ENCODE measurements at regions not wholly inside any gene's neighbourhood (a gene's known extent, or its start where the extent isn't known, plus 50 kb on each side); places are given as distances from the start of the nearest gene placed in this dataset.
A peak's percentile ranks its signal among the peaks of the same experiment; 100 is the strongest.

DNA sequence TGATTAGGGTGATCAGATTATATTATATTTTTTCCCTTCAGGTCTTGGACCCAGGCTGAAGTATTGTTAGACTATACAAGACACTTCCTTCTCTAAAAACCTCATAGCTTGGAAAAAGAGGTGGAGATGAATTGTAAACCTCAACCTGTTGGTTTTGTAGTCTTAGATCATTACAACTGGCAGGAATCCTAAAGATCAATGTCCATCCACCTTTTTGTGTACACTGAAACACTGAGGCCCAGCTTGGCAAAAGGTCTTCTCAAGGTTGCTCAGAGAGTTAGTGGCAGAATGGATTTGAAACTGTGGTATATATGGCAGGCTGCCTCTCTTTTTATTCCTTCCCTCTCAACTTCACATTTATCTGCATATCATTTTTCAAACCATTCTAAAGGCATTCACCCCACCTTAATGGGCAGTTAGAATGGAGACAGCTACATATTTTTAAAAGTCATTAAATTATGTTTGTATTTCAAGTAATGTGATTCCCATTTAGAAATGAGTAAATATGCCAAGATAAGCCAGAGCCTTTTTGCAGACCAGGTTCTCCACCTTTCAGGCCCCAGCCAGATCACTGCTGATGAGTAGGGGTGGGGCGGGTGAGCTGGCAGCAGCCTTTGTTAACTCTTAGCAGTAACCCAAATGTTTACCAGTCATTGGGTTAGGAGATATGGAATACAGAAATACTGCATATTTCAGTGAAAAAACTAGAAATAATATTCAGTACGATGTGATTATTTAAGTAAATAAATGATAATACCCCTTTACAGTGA is 243.2 kb upstream of the F9 start:
- DNase-seq, result no peak

GRCh38 chrX:139286342-139286741 is 244.2 kb upstream of the F9 start:
- no peak for DNase-seq

DNA sequence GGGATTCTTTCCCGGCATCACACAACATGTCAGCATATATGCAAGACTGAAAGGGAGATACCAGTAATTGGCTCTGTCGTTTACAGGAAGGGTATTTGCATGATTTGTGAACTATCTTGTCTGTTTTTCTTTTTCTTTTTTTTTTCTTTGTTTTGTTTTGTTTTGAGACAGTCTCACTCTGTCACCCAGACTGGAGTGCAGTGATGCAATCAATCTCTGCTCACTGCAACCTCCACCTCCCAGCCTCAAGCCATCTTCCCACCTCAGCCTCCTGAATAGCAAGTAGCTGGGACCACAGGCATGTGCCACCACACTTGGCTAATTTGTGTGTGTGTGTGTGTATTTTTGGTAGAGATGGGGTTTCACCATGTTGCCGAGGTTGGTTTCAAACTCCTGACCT is 262.7 kb upstream of the F9 start:
- DNase-seq, result no peak

DNA sequence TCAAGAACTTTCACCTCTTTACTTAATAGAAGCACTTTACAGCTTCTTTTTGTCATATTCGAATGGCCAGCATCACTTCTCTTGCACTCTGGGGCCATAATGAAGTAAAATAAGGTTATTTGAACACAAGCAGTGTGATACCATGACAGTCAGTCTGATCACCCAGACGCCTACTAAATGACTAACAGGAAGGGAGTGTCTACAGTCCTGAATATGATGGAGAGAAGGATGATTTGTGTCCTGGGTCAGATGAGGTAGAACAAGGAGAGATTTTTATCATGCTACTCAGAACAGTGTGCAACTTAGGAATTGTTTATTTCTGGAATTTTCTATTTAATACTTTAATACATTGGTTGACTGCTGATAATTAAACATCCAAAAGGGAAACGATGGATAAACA is 284.2 kb upstream of the F9 start:
- DNase-seq, result no peak

DNA sequence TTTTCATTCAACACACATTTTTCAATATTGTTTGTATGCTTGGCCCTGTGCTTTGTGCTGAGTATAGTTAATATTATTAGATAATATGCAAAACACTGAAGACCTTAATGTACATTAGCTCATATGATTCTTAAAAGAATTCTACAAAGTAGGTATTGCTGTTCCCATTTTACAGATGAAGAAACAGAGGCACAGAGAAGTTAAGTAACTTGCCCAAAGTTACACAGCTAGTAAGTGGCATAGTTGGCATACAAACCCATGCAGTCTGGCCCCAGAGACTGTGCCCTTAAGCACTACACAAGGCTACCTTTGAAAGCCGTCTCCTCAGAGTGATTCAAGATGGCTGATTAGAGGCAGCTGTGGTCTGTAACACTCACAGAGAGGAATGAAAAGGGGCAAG is 293.4 kb upstream of the F9 start:
- no peak for DNase-seq

DNA sequence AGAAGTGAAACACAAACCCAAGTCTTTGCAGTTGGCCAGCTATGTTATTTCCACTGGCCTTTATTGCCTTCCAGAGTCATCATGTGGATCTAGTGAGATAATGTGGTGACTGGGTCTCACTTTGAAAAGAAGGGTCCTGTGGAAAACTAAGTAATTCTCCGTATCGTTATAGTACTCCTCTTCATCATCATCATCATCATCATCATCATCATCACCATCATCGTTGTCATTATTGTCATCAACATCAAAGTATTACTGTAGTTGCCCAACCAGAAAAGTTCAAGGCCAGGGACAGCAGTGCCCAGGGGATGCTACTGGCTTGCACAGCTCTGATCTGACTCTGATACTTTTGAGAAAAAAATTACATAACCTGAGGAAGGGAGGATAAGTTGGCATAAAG is 295.6 kb upstream of the F9 start:
- DNase-seq, result no peak

DNA sequence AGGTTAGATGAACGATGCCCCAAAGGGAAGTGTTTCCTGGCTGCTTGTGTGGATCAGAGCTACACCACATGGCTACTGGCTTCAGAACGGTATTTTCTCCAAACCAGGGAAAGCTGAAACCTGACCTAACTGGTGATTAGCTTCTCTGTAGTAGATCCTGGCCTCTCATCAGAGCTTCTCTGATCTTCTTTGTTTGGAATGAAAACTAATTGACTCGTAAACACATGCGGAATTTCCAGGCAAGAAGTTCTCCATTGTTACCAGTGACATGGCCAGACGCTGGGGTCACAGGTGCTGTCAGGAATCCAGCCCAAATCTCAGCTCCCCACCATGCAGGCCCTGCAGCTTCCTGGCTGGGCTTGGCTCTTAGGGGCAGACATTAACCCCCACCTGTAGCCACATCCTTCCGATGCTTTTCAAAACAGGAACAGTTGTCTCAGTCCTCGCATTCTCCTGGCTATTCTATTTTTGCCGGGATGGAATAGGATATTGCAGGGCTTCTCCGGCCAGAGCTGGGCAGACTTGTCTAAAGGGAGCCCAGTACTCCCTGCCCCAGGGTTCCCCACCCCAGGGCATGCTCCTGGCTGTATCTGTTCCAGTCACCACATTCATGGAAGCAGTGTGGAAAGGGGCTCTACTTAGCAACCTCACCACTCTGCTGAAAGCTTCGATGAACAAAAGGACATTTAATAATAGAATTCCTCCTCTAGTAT is 305.4 kb upstream of the F9 start:
- DNase-seq, result no peak

DNA sequence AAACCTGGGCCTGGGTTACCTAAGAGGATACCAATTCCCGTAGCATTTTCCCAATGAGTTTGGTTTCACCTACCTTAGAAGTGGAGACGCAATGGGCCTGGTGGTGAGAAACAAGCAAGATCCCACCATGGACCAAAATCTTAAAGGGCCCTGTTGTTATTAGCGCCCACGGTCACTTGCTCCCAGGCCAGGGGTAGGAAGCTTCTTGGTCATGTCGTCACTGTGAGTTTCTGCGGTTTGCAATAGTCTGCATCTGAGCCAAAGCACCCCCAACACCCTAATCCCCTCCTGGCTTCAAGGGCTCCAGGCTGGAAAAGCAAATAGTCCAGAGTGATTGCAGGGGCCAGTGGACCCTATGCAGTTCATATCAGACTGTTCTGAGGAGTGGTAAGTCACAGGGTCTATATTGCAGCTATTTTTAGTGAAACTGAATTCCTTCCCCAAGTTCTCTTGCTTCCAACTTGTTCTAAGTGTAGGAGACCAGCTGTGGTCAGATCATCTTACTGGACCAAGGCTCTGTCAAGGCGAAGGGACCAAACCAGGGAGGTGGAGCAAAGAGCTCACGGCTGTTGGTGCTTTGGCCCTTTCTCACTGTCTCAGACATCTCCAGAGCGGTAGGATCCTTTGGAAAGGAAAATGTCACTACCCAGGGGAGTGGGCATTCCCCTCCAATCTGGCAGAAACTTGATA is 307.9 kb upstream of the F9 start:
- DNase-seq, result no peak

DNA sequence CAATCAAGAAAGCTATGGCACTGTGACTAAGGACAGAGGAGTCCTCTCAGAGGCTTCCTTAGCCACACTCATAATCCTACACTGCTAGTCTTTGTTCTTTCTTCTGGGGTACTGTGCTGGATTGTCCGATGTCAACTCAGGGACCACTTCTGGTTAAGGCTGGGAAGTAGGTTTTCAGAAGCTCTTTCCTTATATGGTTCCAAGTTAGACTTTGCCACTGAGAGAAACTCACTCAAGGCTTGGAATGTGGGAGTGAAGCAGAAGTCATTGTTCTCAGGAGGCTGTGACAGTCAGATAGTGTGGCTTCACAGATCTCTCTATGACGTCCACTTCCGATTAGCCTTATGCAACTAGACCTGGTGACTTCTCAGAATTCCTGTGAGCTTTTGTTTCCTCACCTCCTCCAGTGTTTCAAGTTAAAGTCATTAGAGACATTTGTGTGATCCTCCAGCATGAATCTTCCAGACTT is 317.3 kb upstream of the F9 start:
- DNase-seq, result no peak

GRCh38 chrX:139211568-139212182 is 318.9 kb upstream of the F9 start:
- no peak for DNase-seq

DNA sequence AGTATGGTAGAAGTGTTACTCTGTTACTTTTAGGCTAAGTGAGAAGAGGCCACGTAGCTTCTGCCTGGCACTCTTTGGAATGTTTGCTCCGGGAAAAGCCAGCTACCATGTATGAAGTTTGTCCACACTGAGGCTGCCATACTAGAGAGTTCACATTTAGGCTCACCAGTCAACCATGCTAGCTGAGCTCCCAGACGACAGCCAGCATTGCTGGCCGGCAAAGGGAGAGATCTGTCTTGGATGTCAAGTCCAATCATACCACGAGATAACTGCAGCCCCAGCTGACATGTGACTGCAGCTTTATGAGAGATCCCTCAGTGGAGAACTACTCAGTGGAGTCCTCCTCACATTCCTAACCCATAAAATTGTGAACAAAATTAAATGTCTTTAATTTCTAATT is 321.2 kb upstream of the F9 start:
- DNase-seq, result no peak

- DNase-seq, result peak; percentile 17
Observed at GRCh38 chrX:139207655-139208054, 322.9 kb upstream of the F9 start.

GRCh38 chrX:139206914-139207313 is 323.6 kb upstream of the F9 start:
- no peak for DNase-seq

DNA sequence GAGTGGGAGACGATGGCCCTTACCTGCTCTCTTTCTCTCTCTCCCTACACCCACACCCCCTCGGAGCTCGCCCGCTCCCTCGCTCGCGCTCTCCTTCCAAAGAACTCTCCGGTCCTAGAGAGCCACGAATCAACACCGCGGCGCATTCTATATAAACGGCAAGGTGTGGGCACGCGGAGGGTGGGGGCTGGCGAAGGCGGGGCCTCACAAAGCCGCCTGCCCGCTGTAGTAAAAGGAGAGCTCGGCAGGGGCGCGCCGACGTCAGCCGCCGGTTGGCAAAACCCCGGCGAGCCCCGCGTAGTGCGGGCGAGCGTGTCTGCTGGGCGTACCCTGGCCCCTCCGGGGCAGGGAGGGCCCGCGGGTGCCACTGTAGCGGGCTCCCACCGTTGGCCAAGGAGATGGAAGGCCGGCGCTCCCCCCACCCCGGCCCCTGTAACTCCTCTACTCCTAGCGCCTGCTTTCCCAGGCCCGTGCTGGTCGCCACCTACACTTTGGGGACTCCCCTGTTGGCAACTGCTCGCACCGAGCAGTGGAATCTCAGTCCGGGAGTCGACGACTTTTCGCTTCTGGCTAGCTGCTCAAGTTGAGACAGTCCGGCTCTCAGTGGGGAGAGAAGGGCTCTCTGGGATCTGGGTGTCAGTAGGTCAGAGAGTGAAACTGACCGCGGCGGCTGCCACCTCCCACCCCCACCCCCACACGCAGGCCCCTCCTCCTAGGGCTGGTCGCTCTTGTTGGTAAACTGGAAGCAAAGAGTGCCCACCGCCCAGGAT is 325.5 kb upstream of the F9 start:
- peak; percentile 89 for DNase-seq

- peak; percentile 62 for DNase-seq
Observed at GRCh38 chrX:139204571-139204897, 326.0 kb upstream of the F9 start.

GRCh38 chrX:139203651-139204570 is 326.6 kb upstream of the F9 start:
- DNase-seq, result peak; percentile 77

- peak; percentile 74 for DNase-seq
Observed at GRCh38 chrX:139202742-139203420, 327.7 kb upstream of the F9 start.

DNA sequence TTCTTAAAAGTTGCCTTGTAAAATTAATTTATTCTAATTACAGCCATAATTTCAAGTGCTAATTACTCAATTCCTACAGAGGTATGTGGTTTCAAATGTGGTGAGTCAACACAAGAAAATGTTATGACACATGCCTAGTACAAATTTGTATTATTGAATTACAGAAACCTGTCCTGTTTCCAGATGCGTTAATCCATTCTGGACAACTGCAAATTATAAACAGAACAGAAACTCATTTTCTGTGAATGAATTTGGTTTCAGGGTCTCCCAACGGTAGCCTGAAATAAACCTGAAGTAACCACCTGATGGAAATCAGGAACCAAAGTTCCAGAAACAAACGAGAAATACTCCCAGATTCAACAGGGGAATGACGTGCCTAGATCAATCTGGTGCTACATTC is 328.6 kb upstream of the F9 start:
- DNase-seq, result peak; percentile 29

DNA sequence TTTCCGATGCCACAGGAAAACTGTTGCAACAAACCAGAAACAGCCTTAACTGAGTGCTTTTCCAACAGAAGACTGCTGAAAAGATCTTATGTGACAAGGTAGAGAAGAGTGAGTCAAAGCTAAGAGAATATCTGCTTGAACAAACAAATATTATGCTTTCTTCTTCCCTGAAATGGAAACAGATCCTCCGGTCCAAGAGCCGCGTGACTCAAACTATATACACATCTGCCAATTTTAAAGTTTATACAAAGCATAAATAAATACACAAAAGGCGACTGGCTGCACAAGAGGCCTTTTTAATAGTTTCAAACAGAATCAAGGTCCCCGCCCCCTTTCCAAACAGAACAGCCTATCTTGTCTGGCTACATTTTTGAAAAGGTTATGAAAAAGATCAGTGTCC is 329.7 kb upstream of the F9 start:
- DNase-seq, result peak; percentile 79

- peak; percentile 60 for DNase-seq
Observed at GRCh38 chrX:139200346-139200745, 330.2 kb upstream of the F9 start.

DNA sequence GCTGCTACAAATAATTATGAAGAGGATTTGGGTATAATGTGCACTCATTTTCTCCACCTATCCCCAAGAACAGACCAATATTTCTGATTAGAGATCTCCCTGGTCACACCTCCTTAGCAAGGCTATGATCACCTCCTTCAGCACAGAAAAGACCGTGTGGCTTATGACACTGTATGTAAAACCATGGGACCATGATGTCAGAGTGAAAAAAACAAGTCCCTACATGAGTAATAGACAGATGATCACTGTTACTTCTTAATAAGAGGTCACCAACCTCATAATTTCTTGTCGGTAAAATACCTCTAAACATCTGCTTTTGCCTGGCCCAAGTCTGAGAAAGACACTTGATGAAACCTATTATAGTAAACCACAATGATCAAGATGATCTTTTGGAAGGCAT is 330.6 kb upstream of the F9 start:
- peak; percentile 47 for DNase-seq
